Calu3 (cell line): ENCODE measurements at regions not wholly inside any gene's neighbourhood (a gene's known extent, or its start where the extent isn't known, plus 50 kb on each side); places are given as distances from the start of the nearest gene placed in this dataset.

Source experiments
- BruUV-seq: library from RNA; stranded (reverse); fragments of 400-500 nt; replicated peaks from 2 replicates; lab custom pipeline; 2021; lab: Mats Ljungman, UMichigan
- CTCF ChIA-PET: fragments of 300-600 bp; sonication (Branson Sonifier 250); formaldehyde crosslinking; loops from one replicate; lab custom pipeline; 2022; ENCODE audit warnings: antibody characterized with exemption; lab: Charles Lee
- DNase-seq: peaks from one replicate; pipeline ENCODE4 v3.0.0; 2022
- H3K27ac Mint-ChIP-seq: one replicate; pipeline ENCODE4 v1.8.0; 2022; ENCODE audit warnings: mixed read lengths; ENCODE audit not compliant: unreplicated experiment
- H3K27me3 Mint-ChIP-seq: one replicate; pipeline ENCODE4 v1.8.0; 2022; ENCODE audit warnings: mixed read lengths; ENCODE audit not compliant: unreplicated experiment
- H3K36me3 Mint-ChIP-seq: one replicate; pipeline ENCODE4 v1.8.0; 2022; ENCODE audit warnings: mild to moderate bottlenecking, moderate library complexity, mixed read lengths; ENCODE audit not compliant: insufficient read depth, unreplicated experiment
- H3K4me1 Mint-ChIP-seq: one replicate; pipeline ENCODE4 v1.8.0; 2022; ENCODE audit warnings: mild to moderate bottlenecking, low read depth, mixed read lengths; ENCODE audit not compliant: unreplicated experiment
- H3K4me3 Mint-ChIP-seq: one replicate; pipeline ENCODE4 v1.8.0; 2022; ENCODE audit warnings: mild to moderate bottlenecking, low read depth, moderate library complexity, mixed read lengths; ENCODE audit not compliant: unreplicated experiment
- H3K9me3 Mint-ChIP-seq: one replicate; pipeline ENCODE4 v1.8.0; 2022; ENCODE audit warnings: low read depth, mixed read lengths; ENCODE audit not compliant: unreplicated experiment
- CTCF ChIP-seq: fragments of 200-600 bp; IDR thresholded peaks from one replicate; pipeline ENCODE4 v1.8.0; 2022; ENCODE audit warnings: antibody characterized with exemption; ENCODE audit not compliant: unreplicated experiment
- intact Hi-C: fragments of 100-400 bp; cut with micrococcal nuclease; formaldehyde crosslinking; loops from one replicate; pipeline ENCODE4 v1.10.0; 2022; ENCODE audit not compliant: unreplicated experiment

- H3K4me1 Mint-ChIP-seq: no peaks in the 10 kb centered on the region
- H3K36me3 Mint-ChIP-seq: no peaks in the 10 kb centered on the region
- CTCF ChIA-PET: interaction anchor here (1.1 kb wide), 1 partner anchor 152 kb away, joined by 3 read pairs; no protein-coding TSS in a partner anchor
- no peaks in the 10 kb centered on the region for H3K9me3 Mint-ChIP-seq
- no TSS peak for BruUV-seq
- intact Hi-C loops: no loop called here
- no peaks in the 10 kb centered on the region for H3K27me3 Mint-ChIP-seq
- TF ChIP-seq CTCF: no peak
- H3K27ac Mint-ChIP-seq: no peak overlapping the region
- no peak for DNase-seq
- H3K4me3 Mint-ChIP-seq: no peak overlapping the region
Measured at GRCh38 chr11:128324051-128324481, 263.3 kb downstream of the ETS1 start.

GRCh38 chr11:128323381-128323780 lies 264.0 kb downstream of the ETS1 start:
- intact Hi-C loops: no loop called here
- no peak overlapping the region for H3K27ac Mint-ChIP-seq
- H3K36me3 Mint-ChIP-seq: no peaks in the 10 kb centered on the region
- no peaks in the 10 kb centered on the region for H3K9me3 Mint-ChIP-seq
- no peak overlapping the region for H3K4me3 Mint-ChIP-seq
- no peaks in the 10 kb centered on the region for H3K4me1 Mint-ChIP-seq
- no TSS peak for BruUV-seq
- H3K27me3 Mint-ChIP-seq: no peaks in the 10 kb centered on the region
- no peak for TF ChIP-seq CTCF
- CTCF ChIA-PET: interaction anchor here (0.6 to 1.1 kb wide), 2 partner anchors 152 to 309 kb away, joined by 3 read pairs; no protein-coding TSS in a partner anchor
- DNase-seq: no peak

GRCh38 chr11:128318856-128319474 lies 268.4 kb downstream of the ETS1 start:
- Mint-ChIP-seq H3K27ac (no peak overlapping the region), H3K36me3 (no peaks in the 10 kb centered on the region), H3K9me3 (peaks cover 4% of the 10 kb centered on the region), H3K4me3 (no peak overlapping the region), H3K4me1 (no peaks in the 10 kb centered on the region), H3K27me3 (no peaks in the 10 kb centered on the region)
- CTCF ChIA-PET: interaction anchor here (0.7 kb wide), 1 partner anchor 81 kb away, joined by 4 read pairs; no protein-coding TSS in a partner anchor
- no TSS peak for BruUV-seq
- no peak for TF ChIP-seq CTCF
- DNase-seq: no peak
- intact Hi-C loops: no loop called here

GRCh38 chr11:128316541-128317227 lies 270.7 kb downstream of the ETS1 start:
- Mint-ChIP-seq H3K4me3 (no peak overlapping the region), H3K36me3 (no peaks in the 10 kb centered on the region), H3K4me1 (no peaks in the 10 kb centered on the region), H3K27me3 (no peaks in the 10 kb centered on the region), H3K27ac (no peak overlapping the region), H3K9me3 (peaks cover 4% of the 10 kb centered on the region)
- no peak for DNase-seq
- intact Hi-C loops: no loop called here
- TF ChIP-seq CTCF: no peak
- BruUV-seq: no TSS peak
- CTCF ChIA-PET: no interaction called here
